HFFc6 (cell line): ENCODE measurements at regions not wholly inside any gene's neighbourhood (a gene's known extent, or its start where the extent isn't known, plus 50 kb on each side); places are given as distances from the start of the nearest gene placed in this dataset.
A peak's percentile ranks its signal among the peaks of the same experiment; 100 is the strongest.

Experiments used
- DNase-seq: peaks from one replicate; pipeline ENCODE4 v3.0.0-alpha.2; 2018
- H3K27ac Mint-ChIP-seq: 2 replicates; pipeline ENCODE4 v1.8.0; 2020; ENCODE audit warnings: mild to moderate bottlenecking, mixed read lengths
- H3K27me3 Mint-ChIP-seq: 2 replicates; pipeline ENCODE4 v1.8.0; 2021; ENCODE audit warnings: mild to moderate bottlenecking, moderate library complexity, mixed read lengths; ENCODE audit not compliant: insufficient read depth
- H3K36me3 Mint-ChIP-seq: 2 replicates; pipeline ENCODE4 v1.8.0; 2021; ENCODE audit warnings: low read depth, mixed read lengths
- H3K4me1 Mint-ChIP-seq: 2 replicates; pipeline ENCODE4 v1.8.0; 2020; ENCODE audit warnings: low read depth, mixed read lengths
- H3K4me3 Mint-ChIP-seq: 2 replicates; pipeline ENCODE4 v1.8.0; 2020; ENCODE audit warnings: mild to moderate bottlenecking, moderate library complexity, mixed read lengths
- H3K9me3 Mint-ChIP-seq: 2 replicates; pipeline ENCODE4 v1.8.0; 2020; ENCODE audit warnings: mild to moderate bottlenecking, mixed read lengths
- CTCF ChIP-seq: fragments of 200-600 bp; sonication (generic); IDR thresholded peaks from 2 replicates; pipeline ENCODE4 v1.5.0; 2021; ENCODE audit warnings: antibody characterized with exemption, mild to moderate bottlenecking

- TF ChIP-seq CTCF = no peak
- Mint-ChIP-seq H3K4me1 (peaks cover 28% of the 10 kb centered on the region), H3K27ac (no peak overlapping the region), H3K9me3 (no peaks in the 10 kb centered on the region), H3K36me3 (no peaks in the 10 kb centered on the region), H3K27me3 (no peaks in the 10 kb centered on the region; the same call in 1 of the 2 replicates), H3K4me3 (no peak overlapping the region)
- no peak for DNase-seq
Observed at GRCh38 chr10:62479523-62479922, 105.4 kb downstream of the ZNF365 start.

GRCh38 chr10:62480196-62480595, 106.0 kb downstream of the ZNF365 start:
- H3K27me3 Mint-ChIP-seq = no peaks in the 10 kb centered on the region; the same call in 1 of the 2 replicates
- no peak for TF ChIP-seq CTCF
- no peaks in the 10 kb centered on the region for H3K36me3 Mint-ChIP-seq
- H3K9me3 Mint-ChIP-seq = no peaks in the 10 kb centered on the region
- H3K4me1 Mint-ChIP-seq = peaks cover 23% of the 10 kb centered on the region
- no peak for DNase-seq
- H3K4me3 Mint-ChIP-seq = no peak overlapping the region
- no peak overlapping the region for H3K27ac Mint-ChIP-seq

GRCh38 chr10:62482581-62482980, 108.4 kb downstream of the ZNF365 start:
- Mint-ChIP-seq H3K4me1 (peaks cover 7% of the 10 kb centered on the region), H3K9me3 (no peaks in the 10 kb centered on the region)
- DNase-seq = no peak

GRCh38 chr10:62491597-62491996, 117.4 kb downstream of the ZNF365 start:
- no peak overlapping the region for H3K4me3 Mint-ChIP-seq
- DNase-seq = no peak
- no peaks in the 10 kb centered on the region for H3K36me3 Mint-ChIP-seq
- no peaks in the 10 kb centered on the region; the same call in none of the 2 replicates for H3K27me3 Mint-ChIP-seq
- H3K9me3 Mint-ChIP-seq = no peaks in the 10 kb centered on the region
- no peak overlapping the region for H3K27ac Mint-ChIP-seq
- peaks cover 6% of the 10 kb centered on the region for H3K4me1 Mint-ChIP-seq
- TF ChIP-seq CTCF = no peak

More at GRCh38 chr10:62482581-62482980, 108.4 kb downstream of the ZNF365 start:
- Mint-ChIP-seq H3K4me3 (no peak overlapping the region), H3K27ac (no peak overlapping the region), H3K27me3 (no peaks in the 10 kb centered on the region; the same call in 1 of the 2 replicates), H3K36me3 (no peaks in the 10 kb centered on the region)
- TF ChIP-seq CTCF = no peak

GRCh38 chr10:62492012-62492869, 118.1 kb downstream of the ZNF365 start:
- H3K36me3 Mint-ChIP-seq = no peaks in the 10 kb centered on the region
- DNase-seq = peak; percentile 9
- no peak overlapping the region for H3K4me3 Mint-ChIP-seq
- peaks cover 6% of the 10 kb centered on the region for H3K4me1 Mint-ChIP-seq
- TF ChIP-seq CTCF = peak; percentile 79
- H3K27ac Mint-ChIP-seq = no peak overlapping the region
- no peaks in the 10 kb centered on the region for H3K9me3 Mint-ChIP-seq
- H3K27me3 Mint-ChIP-seq = no peaks in the 10 kb centered on the region; the same call in none of the 2 replicates
